ENCODE measurements at regions not wholly inside any gene's neighbourhood (a gene's known extent, or its start where the extent isn't known, plus 50 kb on each side); places are given as distances from the start of the nearest gene placed in this dataset.
"Not testable (repeated sequence)": the region's sequence is repeated elsewhere in the genome, so short reads cannot be mapped to it uniquely, and the experiment has no call there.

GRCh38 chr4:103996637-103997036, 276.9 kb upstream of the TACR3 start:
- Histone ChIP-seq H3K9me3 (ENCODE audit: low read length) (no peaks in the 10 kb centered on the region), H3K27ac (ENCODE audit: low read depth, low read length) (no peak overlapping the region), H3K36me3 (ENCODE audit: insufficient read depth, low read length) (no peaks in the 10 kb centered on the region), H3K4me3 (ENCODE audit: low read length) (no peak overlapping the region), H3K4me1 (ENCODE audit: insufficient read depth, low read length) (no peaks in the 10 kb centered on the region), H3K27me3 (ENCODE audit: insufficient read depth, low read length, poor library complexity, severe bottlenecking) (no peaks in the 10 kb centered on the region)
- H3K4me3 Mint-ChIP-seq: no peak overlapping the region
- no peaks in the 10 kb centered on the region for H3K36me3 Mint-ChIP-seq
- no peak overlapping the region for H3K27ac Mint-ChIP-seq
- no peaks in the 10 kb centered on the region for H3K27me3 Mint-ChIP-seq
- DNase-seq: no peak
- POLR2A ChIA-PET: no interaction called here
- CTCF ChIA-PET: no interaction called here
- no peaks in the 10 kb centered on the region for H3K4me1 Mint-ChIP-seq
- H3K9me3 Mint-ChIP-seq: peaks cover 14 to 18% (median 16%) of the 10 kb centered on the region in 5 donors

GRCh38 chr4:103996064-103996463, 276.3 kb upstream of the TACR3 start:
- Histone ChIP-seq H3K36me3 (ENCODE audit: insufficient read depth, low read length) (no peaks in the 10 kb centered on the region), H3K9me3 (ENCODE audit: low read length) (no peaks in the 10 kb centered on the region), H3K27ac (ENCODE audit: low read depth, low read length) (no peak overlapping the region), H3K4me3 (ENCODE audit: low read length) (no peak overlapping the region), H3K4me1 (ENCODE audit: insufficient read depth, low read length) (no peaks in the 10 kb centered on the region), H3K27me3 (ENCODE audit: insufficient read depth, low read length, poor library complexity, severe bottlenecking) (no peaks in the 10 kb centered on the region)
- no peak for DNase-seq
- Mint-ChIP-seq H3K36me3 (no peaks in the 10 kb centered on the region), H3K9me3 (peaks cover 16 to 20% (median 17%) of the 10 kb centered on the region in 5 donors), H3K27ac (no peak overlapping the region), H3K27me3 (no peaks in the 10 kb centered on the region), H3K4me3 (no peak overlapping the region), H3K4me1 (no peaks in the 10 kb centered on the region)
- POLR2A ChIA-PET: no interaction called here
- CTCF ChIA-PET: no interaction called here

DNA sequence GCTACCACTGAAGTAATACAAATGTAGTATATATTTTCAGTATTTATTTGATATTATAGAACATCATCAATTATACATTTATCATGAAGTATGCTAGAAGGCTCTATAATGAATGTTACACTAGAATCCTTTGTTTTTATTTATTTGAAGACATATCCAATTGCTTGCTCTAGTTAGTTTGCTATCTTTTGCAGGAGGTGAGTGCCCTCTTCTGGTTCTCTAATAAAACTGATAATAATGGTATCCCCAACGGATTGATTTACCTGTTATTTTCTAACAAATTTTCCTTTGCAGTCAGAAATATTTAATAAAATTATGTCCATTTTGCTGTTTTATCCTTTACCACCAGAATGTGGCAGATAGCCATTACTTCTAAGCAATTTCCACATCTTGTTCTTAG, 274.3 kb upstream of the TACR3 start:
- Mint-ChIP-seq H3K36me3 (no peaks in the 10 kb centered on the region), H3K4me3 (no peak overlapping the region)

DNA sequence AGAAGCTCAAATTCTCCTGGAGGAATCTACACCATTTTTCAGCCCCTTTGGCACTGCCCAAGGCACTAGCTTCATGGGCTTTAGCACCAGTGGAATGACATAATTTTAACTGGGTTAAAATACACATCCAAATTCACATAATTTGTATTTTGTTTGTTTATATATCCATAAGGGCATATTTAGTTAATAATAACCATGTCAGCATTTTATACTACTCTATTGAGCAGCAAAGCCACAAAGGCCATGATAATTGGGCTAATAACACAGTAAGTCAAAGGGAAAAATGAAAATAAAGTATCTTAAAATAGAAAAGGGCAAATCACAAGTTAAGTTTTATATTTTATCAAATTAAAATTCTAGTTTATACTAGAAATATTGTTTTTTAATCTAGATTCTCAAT, 262.7 kb upstream of the TACR3 start:
- Histone ChIP-seq H3K4me3 (ENCODE audit: low read length) (no peak overlapping the region), H3K27me3 (ENCODE audit: insufficient read depth, low read length, poor library complexity, severe bottlenecking) (no peaks in the 10 kb centered on the region), H3K9me3 (ENCODE audit: low read length) (no peaks in the 10 kb centered on the region), H3K36me3 (ENCODE audit: insufficient read depth, low read length) (no peaks in the 10 kb centered on the region), H3K4me1 (ENCODE audit: insufficient read depth, low read length) (no peaks in the 10 kb centered on the region), H3K27ac (ENCODE audit: low read depth, low read length) (no peak overlapping the region)
- Mint-ChIP-seq H3K4me3 (no peak overlapping the region), H3K27ac (no peak overlapping the region), H3K27me3 (no peaks in the 10 kb centered on the region), H3K4me1 (no peaks in the 10 kb centered on the region), H3K36me3 (no peaks in the 10 kb centered on the region), H3K9me3 (peaks cover under 1 to 6% (median 2%) of the 10 kb centered on the region in 5 donors)
- ChIA-PET POLR2A (no interaction called here), CTCF (no interaction called here)
- DNase-seq: no peak

More for the DNA sequence above, 274.3 kb upstream of the TACR3 start:
- peaks cover 10 to 26% (median 17%) of the 10 kb centered on the region in 5 donors for H3K9me3 Mint-ChIP-seq
- H3K27ac Mint-ChIP-seq: no peak overlapping the region
- no peaks in the 10 kb centered on the region for H3K36me3 ChIP-seq (ENCODE audit: insufficient read depth, low read length)
- no peak for DNase-seq
- H3K4me1 Mint-ChIP-seq: no peaks in the 10 kb centered on the region
- ChIA-PET POLR2A (no interaction called here), CTCF (no interaction called here)
- no peak overlapping the region for H3K4me3 ChIP-seq (ENCODE audit: low read length)
- H3K4me1 ChIP-seq (ENCODE audit: insufficient read depth, low read length): no peaks in the 10 kb centered on the region
- H3K9me3 ChIP-seq (ENCODE audit: low read length): no peaks in the 10 kb centered on the region
- no peaks in the 10 kb centered on the region for H3K27me3 Mint-ChIP-seq
- no peaks in the 10 kb centered on the region for H3K27me3 ChIP-seq (ENCODE audit: insufficient read depth, low read length, poor library complexity, severe bottlenecking)
- no peak overlapping the region for H3K27ac ChIP-seq (ENCODE audit: low read depth, low read length)

DNA sequence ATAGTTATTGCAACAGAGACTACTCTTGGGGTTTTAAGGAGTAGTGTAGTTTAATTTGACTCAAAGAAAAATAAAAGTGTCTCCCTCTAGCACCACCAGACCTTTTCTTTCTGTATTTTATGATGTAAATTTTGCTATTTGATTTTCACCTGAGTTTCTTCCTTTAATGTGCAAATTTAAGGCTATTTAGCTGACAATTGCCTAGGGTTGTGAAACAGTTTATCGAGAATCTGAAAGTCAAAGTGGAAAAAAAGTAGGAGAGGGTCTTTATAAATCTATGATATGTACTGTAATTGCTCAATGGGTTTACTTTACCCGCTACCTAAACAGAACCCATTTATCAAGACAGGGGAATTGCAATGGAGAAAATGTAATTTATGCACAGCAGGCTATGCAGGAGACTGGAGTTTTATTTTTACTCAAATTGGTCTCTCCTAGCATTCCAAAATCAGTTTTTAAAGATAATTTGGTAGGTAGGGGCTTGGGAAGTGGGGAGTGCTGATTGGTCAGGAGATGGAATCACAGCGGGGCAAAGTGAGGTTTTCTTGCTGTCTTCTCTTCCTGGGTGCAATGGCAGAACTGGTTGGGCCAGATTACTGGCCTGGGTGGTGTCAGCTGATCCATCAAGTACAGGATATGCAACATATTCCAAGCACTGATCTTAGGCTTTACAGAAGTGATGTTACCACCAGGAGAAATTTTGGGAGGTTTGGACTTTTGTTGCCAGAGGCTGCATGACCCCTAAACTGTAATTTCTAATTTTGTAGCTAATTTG, 228.6 kb upstream of the TACR3 start:
- Mint-ChIP-seq H3K4me3 (no peak overlapping the region), H3K36me3 (no peaks in the 10 kb centered on the region), H3K4me1 (no peaks in the 10 kb centered on the region), H3K27ac (no peak overlapping the region), H3K27me3 (peaks cover 0 to 5% of the 10 kb centered on the region in 2 donors), H3K9me3 (peaks cover 3 to 6% (median 4%) of the 10 kb centered on the region in 5 donors)
- no peak for DNase-seq
- POLR2A ChIA-PET: no interaction called here
- no peaks in the 10 kb centered on the region for H3K9me3 ChIP-seq (ENCODE audit: low read length)
- no peaks in the 10 kb centered on the region for H3K4me1 ChIP-seq (ENCODE audit: insufficient read depth, low read length)
- H3K27ac ChIP-seq (ENCODE audit: low read depth, low read length): no peak overlapping the region
- CTCF ChIA-PET: no interaction called here
- no peaks in the 10 kb centered on the region for H3K36me3 ChIP-seq (ENCODE audit: insufficient read depth, low read length)
- H3K4me3 ChIP-seq (ENCODE audit: low read length): no peak overlapping the region
- no peaks in the 10 kb centered on the region for H3K27me3 ChIP-seq (ENCODE audit: insufficient read depth, low read length, poor library complexity, severe bottlenecking)

DNA sequence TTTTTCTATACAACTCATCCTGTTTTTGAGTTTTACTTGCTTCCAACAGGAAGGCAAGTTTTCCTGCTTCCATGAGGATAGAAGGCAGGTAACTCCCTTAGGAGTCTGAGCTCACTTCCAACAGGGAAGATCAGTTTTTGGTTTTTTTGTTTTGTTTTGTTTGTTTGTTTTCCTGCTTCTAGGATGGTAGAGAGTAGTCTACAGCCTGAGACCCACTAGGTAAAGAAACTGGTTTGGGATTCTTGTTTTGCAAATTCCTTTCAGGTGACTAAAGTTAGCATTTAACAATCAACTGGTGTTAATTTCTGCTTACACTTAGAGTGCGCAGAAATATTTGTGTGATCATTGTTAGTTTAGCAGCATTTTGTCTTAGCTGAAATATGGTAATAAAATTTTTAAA, 227.8 kb upstream of the TACR3 start:
- no peak for DNase-seq
- Mint-ChIP-seq H3K27me3 (peaks cover 0 to 5% of the 10 kb centered on the region in 2 donors), H3K4me1 (no peaks in the 10 kb centered on the region), H3K27ac (no peak overlapping the region), H3K9me3 (peaks cover 0 to 4% (median 4%) of the 10 kb centered on the region in 5 donors), H3K36me3 (no peaks in the 10 kb centered on the region), H3K4me3 (no peak overlapping the region)
- CTCF ChIA-PET: no interaction called here
- Histone ChIP-seq H3K4me1 (ENCODE audit: insufficient read depth, low read length) (no peaks in the 10 kb centered on the region), H3K4me3 (ENCODE audit: low read length) (no peak overlapping the region), H3K9me3 (ENCODE audit: low read length) (no peaks in the 10 kb centered on the region), H3K27ac (ENCODE audit: low read depth, low read length) (no peak overlapping the region), H3K36me3 (ENCODE audit: insufficient read depth, low read length) (no peaks in the 10 kb centered on the region), H3K27me3 (ENCODE audit: insufficient read depth, low read length, poor library complexity, severe bottlenecking) (no peaks in the 10 kb centered on the region)
- POLR2A ChIA-PET: no interaction called here

- H3K4me3 Mint-ChIP-seq; H3K36me3 Mint-ChIP-seq; H3K27ac ChIP-seq (ENCODE audit: low read depth, low read length); H3K27me3 Mint-ChIP-seq; H3K27ac Mint-ChIP-seq; CTCF ChIA-PET; H3K27me3 ChIP-seq (ENCODE audit: insufficient read depth, low read length, poor library complexity, severe bottlenecking); H3K36me3 ChIP-seq (ENCODE audit: insufficient read depth, low read length); DNase-seq; H3K9me3 Mint-ChIP-seq; H3K4me3 ChIP-seq (ENCODE audit: low read length); H3K4me1 ChIP-seq (ENCODE audit: insufficient read depth, low read length); H3K4me1 Mint-ChIP-seq; POLR2A ChIA-PET; H3K9me3 ChIP-seq (ENCODE audit: low read length): not testable (repeated sequence)
Observed at GRCh38 chr4:103946621-103947268, 227.0 kb upstream of the TACR3 start.

GRCh38 chr4:103938488-103938887, 218.7 kb upstream of the TACR3 start:
- no peaks in the 10 kb centered on the region for H3K36me3 Mint-ChIP-seq
- Histone ChIP-seq H3K27me3 (ENCODE audit: insufficient read depth, low read length, poor library complexity, severe bottlenecking) (no peaks in the 10 kb centered on the region), H3K4me3 (ENCODE audit: low read length) (no peak overlapping the region), H3K4me1 (ENCODE audit: insufficient read depth, low read length) (no peaks in the 10 kb centered on the region), H3K9me3 (ENCODE audit: low read length) (no peaks in the 10 kb centered on the region), H3K36me3 (ENCODE audit: insufficient read depth, low read length) (no peaks in the 10 kb centered on the region), H3K27ac (ENCODE audit: low read depth, low read length) (no peak overlapping the region)
- no peak for DNase-seq
- no peaks in the 10 kb centered on the region for H3K27me3 Mint-ChIP-seq
- no peak overlapping the region for H3K27ac Mint-ChIP-seq
- CTCF ChIA-PET: no interaction called here
- H3K4me1 Mint-ChIP-seq: no peaks in the 10 kb centered on the region
- no peak overlapping the region for H3K4me3 Mint-ChIP-seq
- peaks cover 0 to 2% (median 0%) of the 10 kb centered on the region in 5 donors for H3K9me3 Mint-ChIP-seq
- POLR2A ChIA-PET: no interaction called here

Measured in CD8-positive, alpha-beta memory T cell (primary cell).